HG03280 (cell line): ENCODE measurements at regions not wholly inside any gene's neighbourhood (a gene's known extent, or its start where the extent isn't known, plus 50 kb on each side); places are given as distances from the start of the nearest gene placed in this dataset.
"Not testable (repeated sequence)": the region's sequence is repeated elsewhere in the genome, so short reads cannot be mapped to it uniquely, and the experiment has no call there.

Source experiments
- ATAC-seq: cut with Tn5 transposase; IDR thresholded peaks from one replicate; pipeline ENCODE4 v1.9.1; 2021; ENCODE audit warnings: mild to moderate bottlenecking, moderate library complexity; ENCODE audit not compliant: unreplicated experiment

DNA sequence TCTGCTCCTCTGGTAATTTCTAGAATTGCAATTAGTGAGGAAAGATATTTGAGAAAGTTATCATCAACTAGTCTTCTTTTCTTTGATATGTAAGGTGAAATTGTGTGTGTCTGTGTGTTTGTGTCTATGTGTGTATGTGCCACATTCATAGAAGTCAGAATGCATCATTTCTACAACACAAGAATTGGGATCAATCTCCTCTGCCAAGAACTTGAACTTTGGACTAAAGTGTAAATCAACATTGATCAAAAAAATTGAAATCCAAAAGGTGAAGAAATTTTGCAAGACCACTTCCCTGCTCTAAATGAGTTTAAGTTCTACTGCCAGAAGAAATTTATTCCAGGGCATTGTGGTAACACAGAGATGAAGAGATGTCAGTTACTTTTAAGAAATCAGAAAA, 1072.8 kb downstream of the GRM8 start:
- no peak for ATAC-seq

- no peak for ATAC-seq
These were observed 1073.9 kb downstream of the GRM8 start for GRCh38 chr7:126178865-126179264.

- ATAC-seq = no peak
These were observed 1075.0 kb downstream of the GRM8 start for GRCh38 chr7:126177782-126178181.

- ATAC-seq = no peak
These were observed 1086.1 kb downstream of the GRM8 start for GRCh38 chr7:126166645-126167044.

DNA sequence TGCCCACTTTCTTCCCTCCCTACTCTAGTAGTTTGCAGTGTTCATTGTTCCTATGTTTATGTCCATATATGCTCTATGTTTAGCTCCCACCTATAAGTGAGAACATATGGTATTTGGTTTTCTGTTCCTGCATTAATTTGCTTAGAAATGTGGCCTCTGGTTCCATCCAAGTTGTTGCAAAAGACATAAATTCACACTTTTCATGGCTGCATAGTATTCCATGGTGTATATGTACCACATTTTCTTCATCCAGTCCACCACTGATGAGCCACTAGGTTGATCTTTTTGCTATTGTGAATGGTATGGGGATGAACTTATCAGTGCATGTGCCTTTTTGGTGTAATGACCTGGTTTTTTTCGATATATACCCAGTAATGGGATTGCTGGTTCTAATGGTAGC, 1089.1 kb downstream of the GRM8 start:
- ATAC-seq = no peak

DNA sequence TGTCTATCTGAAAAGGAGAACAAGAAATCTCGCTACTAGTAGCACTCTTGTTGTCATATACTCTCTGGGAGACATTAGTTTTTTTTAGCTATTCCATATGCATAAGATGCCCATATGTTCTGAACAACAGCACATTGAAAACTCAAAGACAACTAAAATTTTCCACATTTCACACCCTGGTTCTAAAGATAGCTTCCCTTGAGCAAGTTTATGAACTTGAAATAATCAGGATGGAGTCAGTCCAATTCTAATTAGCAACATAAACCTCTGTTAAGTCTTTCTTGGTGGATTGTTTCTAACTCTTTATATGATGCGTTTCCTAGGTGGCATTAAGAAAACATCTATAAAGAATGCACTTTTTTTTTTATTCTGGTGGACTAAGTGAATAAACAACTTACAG, 1095.3 kb downstream of the GRM8 start:
- ATAC-seq = no peak

- no peak for ATAC-seq
These were observed 1102.3 kb downstream of the GRM8 start for GRCh38 chr7:126150278-126150958.

DNA sequence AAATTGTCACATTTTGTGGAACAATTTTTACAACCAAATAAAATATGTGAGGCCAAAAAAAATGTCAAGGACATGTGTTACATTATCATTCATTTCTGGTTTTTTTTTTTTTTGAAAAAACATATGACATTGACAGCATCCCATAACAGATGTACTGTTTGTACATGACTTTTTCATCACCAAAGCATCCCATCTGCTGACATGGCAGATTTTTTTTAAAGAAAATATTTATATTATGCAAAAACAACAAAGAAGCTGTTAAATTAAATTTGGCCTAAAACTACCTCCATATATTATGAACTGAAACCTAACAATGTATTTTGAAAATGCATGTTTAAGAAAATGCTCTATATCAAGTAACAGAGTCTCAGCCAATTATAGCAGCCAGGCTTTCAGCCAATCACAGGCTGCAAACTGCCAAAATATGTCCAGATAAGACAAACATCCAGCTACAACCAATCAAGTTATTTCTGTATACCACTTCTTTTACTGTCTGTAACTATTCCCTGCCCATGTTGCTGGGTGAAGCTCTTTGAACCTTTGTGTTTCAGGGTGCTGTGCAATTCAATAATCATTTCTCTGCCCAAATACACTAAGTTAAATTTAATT, 1111.8 kb downstream of the GRM8 start:
- no peak for ATAC-seq

GRCh38 chr7:126119981-126120380, 1132.8 kb downstream of the GRM8 start:
- no peak for ATAC-seq

DNA sequence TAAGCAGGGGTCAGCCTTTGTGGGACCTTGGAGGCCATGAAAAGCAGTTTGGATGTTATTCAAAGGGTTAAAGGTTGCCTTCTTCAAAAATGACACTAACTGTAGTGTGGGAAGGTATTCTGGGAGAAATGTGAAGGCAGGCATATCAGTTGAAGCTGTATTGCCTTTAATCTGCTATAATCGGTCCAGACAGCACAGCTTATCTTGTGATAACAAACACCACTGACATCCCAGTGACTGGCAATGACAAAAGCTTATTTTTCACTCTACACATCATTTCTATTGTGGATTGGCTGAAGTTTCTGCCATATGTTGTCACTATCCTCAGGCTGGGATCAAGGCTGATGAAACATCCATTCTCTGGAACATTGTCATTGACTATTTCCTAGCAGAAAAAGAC, 1149.2 kb downstream of the GRM8 start:
- no peak for ATAC-seq

GRCh38 chr7:126083014-126083413, 1153.4 kb upstream of the POT1 start:
- ATAC-seq = no peak

DNA sequence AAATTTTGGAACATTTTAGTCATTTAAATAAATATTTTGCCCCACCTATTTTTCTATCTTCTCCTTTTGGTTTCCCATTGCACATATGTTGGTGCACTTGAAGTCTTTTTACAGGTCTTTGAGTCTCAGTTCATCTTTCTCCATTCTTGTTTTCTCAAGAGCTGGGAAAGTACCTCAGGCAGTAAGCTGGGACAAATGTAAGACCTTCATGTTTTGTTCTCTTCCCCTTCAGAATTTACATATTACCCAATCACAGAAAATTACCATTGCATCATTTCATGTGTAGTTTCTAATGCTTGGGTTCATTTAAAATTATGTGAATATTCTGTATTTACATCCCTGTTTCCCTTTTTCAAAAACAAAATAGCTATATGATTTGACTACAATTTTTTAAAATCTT, 1150.0 kb upstream of the POT1 start:
- ATAC-seq = no peak

DNA sequence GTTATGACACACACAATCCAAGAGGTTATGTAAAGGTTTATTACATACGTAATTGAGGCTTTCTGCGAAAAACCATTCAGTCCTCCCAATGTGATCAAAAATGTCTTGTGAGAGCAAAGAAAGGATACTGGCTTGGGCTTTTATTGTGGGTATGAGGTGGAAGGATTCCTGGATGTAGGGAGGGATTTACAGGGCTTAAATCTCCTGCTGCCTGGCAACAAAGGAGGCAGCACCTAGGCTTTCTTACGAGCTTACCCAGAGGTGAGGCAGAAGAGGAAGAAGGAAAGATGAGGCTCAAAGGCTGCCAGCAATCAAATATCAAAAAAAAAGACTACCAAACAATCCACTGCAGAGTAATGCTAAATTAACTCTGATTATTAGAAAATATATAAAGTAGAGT, 1149.5 kb upstream of the POT1 start:
- no peak for ATAC-seq

DNA sequence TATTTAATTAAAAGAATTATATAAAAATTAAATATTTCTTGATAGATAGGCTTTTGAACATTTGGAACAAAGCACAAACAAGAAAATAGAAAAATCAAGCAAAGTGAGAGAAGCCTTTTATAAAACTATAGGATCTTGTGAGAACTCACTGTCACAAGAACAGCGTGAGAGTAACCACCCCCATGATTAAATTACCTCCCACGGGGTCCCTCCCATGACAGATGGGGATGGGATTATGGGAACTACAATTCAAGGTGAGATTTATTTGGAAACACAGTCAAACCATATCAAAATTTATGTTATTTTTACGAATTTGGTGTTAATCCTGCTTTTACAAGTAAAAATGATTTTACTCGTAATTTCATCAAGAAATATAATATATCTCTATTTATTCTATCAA, 1136.1 kb upstream of the POT1 start:
- ATAC-seq = no peak

GRCh38 chr7:126057979-126058378, 1128.4 kb upstream of the POT1 start:
- no peak for ATAC-seq

GRCh38 chr7:126056613-126057012, 1127.0 kb upstream of the POT1 start:
- ATAC-seq = not testable (repeated sequence)

- ATAC-seq = no peak
These were observed 1122.6 kb upstream of the POT1 start for GRCh38 chr7:126052229-126052628.

DNA sequence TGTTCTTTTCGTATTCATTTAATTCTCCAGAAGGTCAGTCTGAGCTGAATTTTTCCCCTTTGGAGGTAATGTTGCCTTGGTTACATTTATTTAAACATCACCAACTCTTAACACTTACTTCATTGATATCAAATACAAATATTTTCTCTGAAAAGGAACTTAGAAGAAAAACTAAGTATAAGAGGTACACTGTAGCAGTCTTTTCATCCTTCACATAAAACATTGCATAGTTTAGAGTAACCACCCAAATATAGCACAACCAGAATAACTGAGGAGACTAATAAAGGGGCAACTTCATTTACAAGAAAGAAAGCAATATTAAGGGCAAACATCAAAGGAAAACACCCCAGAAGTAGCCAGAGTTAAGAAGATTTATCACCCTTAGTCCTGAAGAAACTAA, 1115.0 kb upstream of the POT1 start:
- ATAC-seq = no peak

DNA sequence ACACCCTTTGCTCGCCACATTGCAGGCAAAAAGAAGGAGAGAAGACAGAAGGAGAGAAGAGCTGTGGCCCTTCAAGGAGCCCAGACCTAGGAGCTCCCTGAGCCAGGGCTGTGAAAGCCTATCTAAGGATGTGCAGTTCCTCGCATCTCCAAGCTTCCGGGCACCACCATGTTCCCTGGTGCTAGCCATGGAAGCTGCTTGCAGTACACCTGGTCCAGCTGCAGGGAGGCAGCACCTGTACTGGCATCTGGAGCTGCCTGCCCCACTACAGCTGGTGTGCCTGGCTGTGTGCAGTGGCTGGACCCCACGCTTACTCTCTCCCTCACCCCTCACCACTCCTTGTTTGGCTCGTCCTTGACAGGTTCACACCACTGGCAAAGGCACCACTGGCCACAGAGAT, 1111.8 kb upstream of the POT1 start:
- no peak for ATAC-seq

DNA sequence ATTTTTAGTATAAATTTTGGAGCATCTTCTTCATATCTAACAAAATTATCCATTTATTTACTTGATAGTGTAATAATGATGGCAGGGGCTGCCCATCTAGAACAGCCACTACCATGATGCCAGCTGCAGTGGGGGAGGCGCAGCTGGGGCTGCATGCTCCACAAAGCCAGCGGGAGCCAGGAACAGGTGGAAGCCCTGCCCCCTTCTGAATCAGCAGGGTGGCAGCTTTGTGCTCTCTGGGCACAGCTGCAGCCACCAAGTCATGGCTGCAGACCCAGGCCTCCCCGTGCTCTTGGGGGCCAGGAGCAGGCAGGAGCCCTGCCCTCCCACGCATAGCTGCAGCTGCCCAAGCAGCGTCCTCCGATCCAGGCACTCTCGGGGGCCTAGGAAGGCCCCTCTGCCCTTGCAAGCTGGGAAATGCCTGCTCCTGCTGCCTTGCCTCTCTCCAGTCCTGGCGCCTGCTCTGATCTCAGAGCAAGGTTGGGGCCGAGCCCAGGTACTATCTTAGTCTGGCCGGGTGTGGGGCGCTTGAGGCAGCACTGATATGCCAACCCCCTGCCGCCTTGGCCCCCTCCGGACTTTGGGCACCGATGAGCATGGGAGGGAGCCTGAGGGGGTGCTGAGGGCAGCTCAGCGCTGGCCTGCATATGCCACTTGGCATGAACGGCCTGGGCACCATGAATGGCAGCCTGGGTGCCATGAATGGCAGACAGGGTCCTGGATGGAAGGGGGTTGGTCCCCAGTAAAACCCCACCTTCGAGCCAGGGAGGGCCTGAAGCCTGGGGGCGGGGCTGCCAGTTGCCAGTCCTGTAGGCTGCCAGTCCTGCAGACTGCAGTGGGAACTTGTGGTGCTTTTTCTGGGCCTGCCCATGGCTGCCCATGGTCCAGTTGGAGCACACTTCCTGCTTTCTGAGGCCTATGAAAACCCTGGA, 1110.8 kb upstream of the POT1 start:
- ATAC-seq = no peak

DNA sequence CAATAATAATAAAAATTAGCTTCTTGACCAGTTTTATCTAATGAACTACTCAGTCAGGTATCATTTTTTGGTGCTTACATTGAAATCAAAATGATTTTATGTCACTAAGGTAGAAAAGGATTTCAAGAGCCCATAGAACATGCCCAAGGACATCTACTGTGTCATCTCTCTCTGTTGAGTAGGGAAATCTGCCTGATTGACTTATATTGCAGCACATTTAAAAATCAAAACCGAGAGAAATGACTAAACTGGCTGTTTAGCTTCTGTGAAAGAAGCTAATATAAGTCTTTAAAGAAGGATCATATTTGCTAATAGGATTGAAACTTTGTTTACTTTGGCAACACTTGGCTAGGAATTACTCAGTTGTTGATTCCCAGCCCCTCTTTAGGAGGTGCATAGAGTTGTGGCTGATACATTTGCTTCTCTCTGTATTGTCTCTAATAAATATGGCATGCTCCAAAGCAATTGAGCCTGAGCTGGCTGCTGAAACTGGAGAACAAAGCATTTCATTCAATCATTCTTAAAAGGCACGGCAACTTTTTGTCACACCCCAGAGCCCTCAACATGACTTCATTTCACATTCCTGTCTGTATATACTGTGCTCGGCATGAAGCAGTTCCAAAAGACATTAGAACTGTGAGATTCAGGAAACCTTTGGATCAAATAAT, 1096.9 kb upstream of the POT1 start:
- no peak for ATAC-seq
